ENCODE measurements at regions not wholly inside any gene's neighbourhood (a gene's known extent, or its start where the extent isn't known, plus 50 kb on each side); places are given as distances from the start of the nearest gene placed in this dataset.

GRCh38 chr3:166669781-166670180, 710.3 kb downstream of the ZBBX start:
- no peaks in the 10 kb centered on the region for H3K27me3 ChIP-seq
- H3K9me3 ChIP-seq, result no peaks in the 10 kb centered on the region
- no peaks in the 10 kb centered on the region for H3K36me3 ChIP-seq
- H3K4me3 ChIP-seq, result no peak overlapping the region
- no peaks in the 10 kb centered on the region for H3K4me1 ChIP-seq
- DNase-seq (ENCODE audit: low spot score), result no peak
- no peak for TF ChIP-seq CTCF (IDR thresholded peaks at IDR 0.05)
- H3K27ac ChIP-seq, result no peak overlapping the region

GRCh38 chr3:166663194-166663593, 716.9 kb downstream of the ZBBX start:
- Histone ChIP-seq H3K9me3 (peaks cover 0 to 32% of the 10 kb centered on the region in 2 donors), H3K4me1 (no peaks in the 10 kb centered on the region), H3K27me3 (no peaks in the 10 kb centered on the region), H3K27ac (no peak overlapping the region), H3K4me3 (no peak overlapping the region), H3K36me3 (no peaks in the 10 kb centered on the region)
- no peak for DNase-seq (ENCODE audit: low spot score)
- no peak for TF ChIP-seq CTCF (IDR thresholded peaks at IDR 0.05)

- Histone ChIP-seq H3K36me3 (no peaks in the 10 kb centered on the region), H3K27me3 (no peaks in the 10 kb centered on the region), H3K4me3 (no peak overlapping the region), H3K27ac (no peak overlapping the region), H3K4me1 (no peaks in the 10 kb centered on the region), H3K9me3 (peaks cover 0 to 32% of the 10 kb centered on the region in 2 donors)
- TF ChIP-seq CTCF (IDR thresholded peaks at IDR 0.05), result no peak
- no peak for DNase-seq (ENCODE audit: low spot score)
Observed at GRCh38 chr3:166661621-166662020, 718.5 kb downstream of the ZBBX start.

GRCh38 chr3:166660962-166661361, 719.1 kb downstream of the ZBBX start:
- peaks cover 0 to 36% of the 10 kb centered on the region in 2 donors for H3K9me3 ChIP-seq

GRCh38 chr3:166637984-166638530, 742.0 kb downstream of the ZBBX start:
- TF ChIP-seq CTCF (IDR thresholded peaks at IDR 0.05), result no peak
- Histone ChIP-seq H3K4me1 (no peaks in the 10 kb centered on the region), H3K4me3 (no peak overlapping the region), H3K27ac (no peak overlapping the region), H3K36me3 (no peaks in the 10 kb centered on the region), H3K9me3 (no peaks in the 10 kb centered on the region), H3K27me3 (no peaks in the 10 kb centered on the region)
- DNase-seq (ENCODE audit: low spot score), result no peak

More at GRCh38 chr3:166660962-166661361, 719.1 kb downstream of the ZBBX start:
- H3K4me1 ChIP-seq, result no peaks in the 10 kb centered on the region
- no peaks in the 10 kb centered on the region for H3K27me3 ChIP-seq
- H3K36me3 ChIP-seq, result no peaks in the 10 kb centered on the region
- no peak overlapping the region for H3K4me3 ChIP-seq
- no peak for DNase-seq (ENCODE audit: low spot score)
- TF ChIP-seq CTCF (IDR thresholded peaks at IDR 0.05), result no peak
- H3K27ac ChIP-seq, result no peak overlapping the region

GRCh38 chr3:166634091-166634746, 745.9 kb downstream of the ZBBX start:
- Histone ChIP-seq H3K27ac (no peak overlapping the region), H3K4me3 (no peak overlapping the region), H3K27me3 (no peaks in the 10 kb centered on the region), H3K9me3 (no peaks in the 10 kb centered on the region), H3K4me1 (no peaks in the 10 kb centered on the region), H3K36me3 (no peaks in the 10 kb centered on the region)
- TF ChIP-seq CTCF (IDR thresholded peaks at IDR 0.05), result no peak
- DNase-seq (ENCODE audit: low spot score), result no peak
